GM12878 (cell line): ENCODE measurements at regions not wholly inside any gene's neighbourhood (a gene's known extent, or its start where the extent isn't known, plus 50 kb on each side); places are given as distances from the start of the nearest gene placed in this dataset.

Experiments
- ATAC-seq: fragments of 200-7000 bp; cut with Tn5 transposase; 3 replicates; pipeline ENCODE4 v1.9.1; 2020; ENCODE audit warnings: mild to moderate bottlenecking, moderate library complexity
- BruUV-seq: library from RNA; stranded (reverse); fragments of 400-500 nt; replicated peaks from 2 replicates; lab custom pipeline; 2021; lab: Mats Ljungman, UMichigan
- CTCF ChIA-PET: fragments of 300-600 bp; sonication (Branson Sonifier 250); formaldehyde crosslinking; extraction: SDS; loops from one replicate; lab custom pipeline; 2021; ENCODE audit warnings: inconsistent platforms; lab: Yijun Ruan, JAX
- POLR2A ChIA-PET: fragments of 350-600 bp; formaldehyde crosslinking; extraction: SDS; loops from one replicate; lab custom pipeline; 2021; ENCODE audit warnings: inconsistent platforms; lab: Charles Lee
- RAD21 ChIA-PET: fragments of 300-600 bp; sonication (Branson Sonifier 250); formaldehyde crosslinking; loops from one replicate; lab custom pipeline; 2023; ENCODE audit warnings: antibody characterized with exemption; ENCODE audit not compliant: unreplicated experiment; lab: Charles Lee
- SMC1A ChIA-PET: fragments of 300-600 bp; sonication (Branson Sonifier 250); formaldehyde crosslinking; loops from one replicate; lab custom pipeline; 2023; ENCODE audit not compliant: unreplicated experiment, uncharacterized antibody; lab: Charles Lee
- DNase-seq: peaks from one replicate; pipeline ENCODE4 v3.0.0-alpha.2; 2011; ENCODE audit warnings: low read depth, low spot score
- FAIRE-seq: peaks from 3 replicates; lab custom pipeline; 2011; peaks lifted over from hg19 to GRCh38; lab: Jason Lieb, UNC
- H2AFZ ChIP-seq: 2 replicates; pipeline ENCODE4 v1.6.0; 2011; ENCODE audit warnings: low read depth, low read length, control low read depth; ENCODE audit not compliant: control insufficient read depth
- H3K27ac ChIP-seq: 2 replicates; pipeline ENCODE4 v1.5.1; 2011; ENCODE audit warnings: control low read depth; ENCODE audit not compliant: control insufficient read depth, insufficient read depth
- H3K27me3 ChIP-seq, 2 experiments: replicated peaks in 1 of 2; 2 replicates each; pipeline versions ENCODE4 v1.6.0 to v1.6.1; 2011; ENCODE audit warnings: low read length in 1 of 2; ENCODE audit not compliant: control insufficient read depth in 2 of 2, insufficient read depth in 2 of 2
- H3K36me3 ChIP-seq, 2 experiments: 2 replicates each; pipeline ENCODE4 v1.5.1; 2011; ENCODE audit warnings: low read length in 1 of 2; ENCODE audit not compliant: control insufficient read depth in 2 of 2, insufficient read depth in 2 of 2
- H3K4me1 ChIP-seq: 2 replicates; pipeline ENCODE4 v1.6.1; 2011; ENCODE audit warnings: mild to moderate bottlenecking, low read length, moderate library complexity, mixed read lengths; ENCODE audit not compliant: control insufficient read depth, insufficient read depth
- H3K4me2 ChIP-seq: 2 replicates; pipeline ENCODE4 v1.6.0; 2011; ENCODE audit warnings: control low read depth; ENCODE audit not compliant: control insufficient read depth, insufficient read depth
- H3K4me3 ChIP-seq: fragments of 200-600 bp; sonication (generic); 2 replicates; pipeline ENCODE4 v1.5.1; 2016
- H3K79me2 ChIP-seq: 2 replicates; pipeline ENCODE4 v1.6.0; 2011; ENCODE audit warnings: low read length; ENCODE audit not compliant: control insufficient read depth, insufficient read depth
- H3K9ac ChIP-seq: 2 replicates; pipeline ENCODE4 v1.8.0; 2011; ENCODE audit warnings: low read length, control low read depth, mixed read lengths; ENCODE audit not compliant: control insufficient read depth, insufficient read depth
- H3K9me3 ChIP-seq: replicated peaks from 3 replicates; pipeline ENCODE4 v1.5.1; 2011; ENCODE audit warnings: mild to moderate bottlenecking, low read length; ENCODE audit not compliant: control insufficient read depth, insufficient read depth
- H4K20me1 ChIP-seq: 2 replicates; pipeline ENCODE4 v1.6.0; 2011; ENCODE audit not compliant: control insufficient read depth, insufficient read depth
- BHLHE40 ChIP-seq, 2 experiments: fragments of 450-650 bp in 1 of 2; IDR thresholded peaks; 2 replicates each; pipeline ENCODE4 v1.6.1; 2011 to 2017; ENCODE audit warnings: low read depth in 2 of 2, borderline replicate concordance in 1 of 2, improper control_type of control experiment in 1 of 2, low read length in 1 of 2, mild to moderate bottlenecking in 1 of 2
- CHD2 ChIP-seq: IDR thresholded peaks from 2 replicates; pipeline ENCODE4 v1.6.1; 2011; ENCODE audit warnings: low read depth, low read length, improper control_type of control experiment, borderline replicate concordance
- CREB1 ChIP-seq: IDR thresholded peaks from 2 replicates; pipeline ENCODE4 v1.6.1; 2012; ENCODE audit warnings: low read depth, mild to moderate bottlenecking, inconsistent platforms
- DPF2 ChIP-seq: fragments of 450-650 bp; IDR thresholded peaks from 2 replicates; pipeline ENCODE4 v1.6.1; 2017; ENCODE audit warnings: mild to moderate bottlenecking
- FOS ChIP-seq: IDR thresholded peaks from 3 replicates; pipeline ENCODE4 v1.6.1; 2011; ENCODE audit warnings: borderline replicate concordance; ENCODE audit not compliant: insufficient read length; ENCODE audit errors: extremely low read depth
- HCFC1 ChIP-seq: fragments of 150-350 bp; IDR thresholded peaks from 2 replicates; pipeline ENCODE4 v1.6.1; 2014; ENCODE audit warnings: low read length
- RAD51 ChIP-seq: fragments of 450-650 bp; IDR thresholded peaks from 2 replicates; pipeline ENCODE4 v1.6.1; 2016; ENCODE audit warnings: moderate library complexity, mild to moderate bottlenecking, inconsistent platforms
- RB1 ChIP-seq: fragments of 450-650 bp; formaldehyde crosslinking; IDR thresholded peaks from 2 replicates; pipeline ENCODE4 v1.6.1; 2017; ENCODE audit warnings: mild to moderate bottlenecking, borderline replicate concordance
- RUNX3 ChIP-seq: IDR thresholded peaks from 2 replicates; pipeline ENCODE4 v1.6.1; 2012; ENCODE audit warnings: low read length, inconsistent platforms
- SUPT20H ChIP-seq: IDR thresholded peaks from 2 replicates; pipeline ENCODE4 v1.6.1; 2011; ENCODE audit warnings: low read depth, mild to moderate bottlenecking, low read length, moderate library complexity, borderline replicate concordance; ENCODE audit not compliant: control insufficient read depth
- YBX1 ChIP-seq: fragments of 450-650 bp; IDR thresholded peaks from 2 replicates; pipeline ENCODE4 v1.6.1; 2016; ENCODE audit warnings: antibody characterized with exemption
- WGBS: methylation state at CpG from one replicate; pipeline ENCODE4 v1.1.6; 2016; ENCODE audit warnings: low lambda C conversion rate; ENCODE audit not compliant: insufficient replicate concordance, insufficient coverage; ENCODE audit errors: missing lambda C conversion rate; 5-methylcytosine and 5-hydroxymethylcytosine counted together
- in situ Hi-C: fragments of 300-500 bp; cut with MboI; formaldehyde crosslinking; loops from 9 replicates; pipeline ENCODE4 v1.14.3; 2018; ENCODE audit warnings: mixed read lengths
- intact Hi-C: fragments of 100-400 bp; cut with micrococcal nuclease; formaldehyde crosslinking; loops from one replicate; pipeline ENCODE4 v1.14.2; 2022; ENCODE audit not compliant: unreplicated experiment
- TF ChIP-seq, protein P1 (sequence below): fragments of 450-650 bp; IDR thresholded peaks from 2 replicates; pipeline ENCODE4 v1.6.1; 2017; ENCODE audit warnings: mild to moderate bottlenecking, moderate library complexity

DNA sequence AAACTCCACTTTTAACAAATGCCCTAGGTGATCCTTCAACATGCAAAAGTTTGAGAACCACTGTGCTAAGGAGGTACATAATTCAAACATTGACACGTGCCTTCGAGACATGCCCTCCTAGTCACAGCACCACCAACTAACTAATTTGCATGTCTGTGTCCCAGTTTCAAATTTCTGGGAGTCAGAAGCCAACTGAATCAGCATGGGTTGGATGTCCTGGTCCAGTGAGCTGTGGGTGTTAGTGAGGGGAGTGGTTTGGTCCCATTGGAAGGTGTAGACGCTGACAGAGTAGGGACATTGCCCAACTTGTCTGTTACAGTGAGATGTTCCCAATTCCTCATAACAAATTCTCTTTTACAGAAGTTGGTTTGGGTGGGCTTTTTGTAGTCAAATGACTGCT is 67.3 kb upstream of the ADPGK start:
- no peak overlapping the region for H3K4me3 ChIP-seq
- 10% methylated on average over 3 of the region's 3 CpGs for WGBS
- RAD21 ChIA-PET, result no interaction called here
- H4K20me1 ChIP-seq, result no peaks in the 10 kb centered on the region
- POLR2A ChIA-PET, result no interaction called here
- no peaks in the 10 kb centered on the region for H3K4me1 ChIP-seq
- CTCF ChIA-PET, result no interaction called here
- BruUV-seq, result no TSS peak
- no peak overlapping the region for H3K27ac ChIP-seq
- SMC1A ChIA-PET, result no interaction called here
- intact Hi-C loops (no loop called here), in situ Hi-C loops (no loop called here)
- ATAC-seq (no peak), FAIRE-seq (no peak), DNase-seq (no peak)
- H3K4me2 ChIP-seq, result no peak overlapping the region
- H3K27me3 ChIP-seq, result no peaks in the 10 kb centered on the region
- no peaks in the 10 kb centered on the region for H3K36me3 ChIP-seq
- no peaks in the 10 kb centered on the region for H3K79me2 ChIP-seq
- TF ChIP-seq BHLHE40 (IDR thresholded peaks at IDR 0.05; ENCODE audit: borderline replicate concordance in 1 of 2, low read depth in 2 of 2, low read length in 1 of 2), result no peak
- TF ChIP-seq CHD2, result no peak
- no peak for TF ChIP-seq HCFC1
- no peak for TF ChIP-seq RB1
- TF ChIP-seq RUNX3, result no peak
- TF ChIP-seq CREB1, result no peak
- no peak for TF ChIP-seq SUPT20H
- no peak for TF ChIP-seq YBX1
- TF ChIP-seq FOS, result no peak
- no peak for TF ChIP-seq DPF2
- TF ChIP-seq, protein P1, sequence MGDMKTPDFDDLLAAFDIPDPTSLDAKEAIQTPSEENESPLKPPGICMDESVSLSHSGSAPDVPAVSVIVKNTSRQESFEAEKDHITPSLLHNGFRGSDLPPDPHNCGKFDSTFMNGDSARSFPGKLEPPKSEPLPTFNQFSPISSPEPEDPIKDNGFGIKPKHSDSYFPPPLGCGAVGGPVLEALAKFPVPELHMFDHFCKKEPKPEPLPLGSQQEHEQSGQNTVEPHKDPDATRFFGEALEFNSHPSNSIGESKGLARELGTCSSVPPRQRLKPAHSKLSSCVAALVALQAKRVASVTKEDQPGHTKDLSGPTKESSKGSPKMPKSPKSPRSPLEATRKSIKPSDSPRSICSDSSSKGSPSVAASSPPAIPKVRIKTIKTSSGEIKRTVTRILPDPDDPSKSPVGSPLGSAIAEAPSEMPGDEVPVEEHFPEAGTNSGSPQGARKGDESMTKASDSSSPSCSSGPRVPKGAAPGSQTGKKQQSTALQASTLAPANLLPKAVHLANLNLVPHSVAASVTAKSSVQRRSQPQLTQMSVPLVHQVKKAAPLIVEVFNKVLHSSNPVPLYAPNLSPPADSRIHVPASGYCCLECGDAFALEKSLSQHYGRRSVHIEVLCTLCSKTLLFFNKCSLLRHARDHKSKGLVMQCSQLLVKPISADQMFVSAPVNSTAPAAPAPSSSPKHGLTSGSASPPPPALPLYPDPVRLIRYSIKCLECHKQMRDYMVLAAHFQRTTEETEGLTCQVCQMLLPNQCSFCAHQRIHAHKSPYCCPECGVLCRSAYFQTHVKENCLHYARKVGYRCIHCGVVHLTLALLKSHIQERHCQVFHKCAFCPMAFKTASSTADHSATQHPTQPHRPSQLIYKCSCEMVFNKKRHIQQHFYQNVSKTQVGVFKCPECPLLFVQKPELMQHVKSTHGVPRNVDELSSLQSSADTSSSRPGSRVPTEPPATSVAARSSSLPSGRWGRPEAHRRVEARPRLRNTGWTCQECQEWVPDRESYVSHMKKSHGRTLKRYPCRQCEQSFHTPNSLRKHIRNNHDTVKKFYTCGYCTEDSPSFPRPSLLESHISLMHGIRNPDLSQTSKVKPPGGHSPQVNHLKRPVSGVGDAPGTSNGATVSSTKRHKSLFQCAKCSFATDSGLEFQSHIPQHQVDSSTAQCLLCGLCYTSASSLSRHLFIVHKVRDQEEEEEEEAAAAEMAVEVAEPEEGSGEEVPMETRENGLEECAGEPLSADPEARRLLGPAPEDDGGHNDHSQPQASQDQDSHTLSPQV, result no peak
- no peak for TF ChIP-seq RAD51
- no peak overlapping the region for H3K9ac ChIP-seq
- no peak overlapping the region for H2AFZ ChIP-seq
- no peaks in the 10 kb centered on the region for H3K9me3 ChIP-seq
